Parathyroid adenoma (tissue), 2 donors: ENCODE measurements at regions not wholly inside any gene's neighbourhood (a gene's known extent, or its start where the extent isn't known, plus 50 kb on each side); places are given as distances from the start of the nearest gene placed in this dataset.
A peak's percentile ranks its signal among the peaks of the same experiment; 100 is the strongest.

Experiments used
- H2AFZ ChIP-seq: fragments of 300-600 bp; sonication (generic); one replicate; pipeline ENCODE4 v1.7.0; 2017; ENCODE audit warnings: antibody characterized with exemption, mild to moderate bottlenecking
- H3K27ac ChIP-seq: fragments of 300-600 bp; sonication (generic); one replicate; pipeline ENCODE4 v1.7.0; 2017
- H3K27me3 ChIP-seq: fragments of 300-600 bp; sonication (generic); one replicate; pipeline ENCODE4 v1.7.0; 2017; ENCODE audit warnings: low read length; ENCODE audit not compliant: control insufficient read depth, insufficient read depth
- H3K36me3 ChIP-seq: fragments of 300-600 bp; sonication (generic); one replicate; pipeline ENCODE4 v1.7.0; 2017; ENCODE audit warnings: low read length; ENCODE audit not compliant: control insufficient read depth, insufficient read depth
- H3K4me1 ChIP-seq: fragments of 300-600 bp; sonication (generic); one replicate; pipeline ENCODE4 v1.7.0; 2017; ENCODE audit warnings: control low read depth
- H3K4me2 ChIP-seq: fragments of 300-600 bp; sonication (generic); one replicate; pipeline ENCODE4 v1.7.0; 2017; ENCODE audit warnings: low read length
- H3K4me3 ChIP-seq: fragments of 300-600 bp; sonication (generic); one replicate; pipeline ENCODE4 v1.7.0; 2017; ENCODE audit warnings: low read depth, low read length
- H3K79me2 ChIP-seq: fragments of 300-600 bp; sonication (generic); one replicate; pipeline ENCODE4 v1.7.0; 2017; ENCODE audit warnings: control low read depth
- H3K9ac ChIP-seq: fragments of 300-600 bp; sonication (generic); one replicate; pipeline ENCODE4 v1.7.0; 2017; ENCODE audit warnings: mild to moderate bottlenecking
- H3K9me3 ChIP-seq: fragments of 300-600 bp; sonication (generic); one replicate; pipeline ENCODE4 v1.7.0; 2017; ENCODE audit warnings: low read length; ENCODE audit not compliant: control insufficient read depth
- TF ChIP-seq, protein P1 (sequence below): fragments of 300-600 bp; sonication (generic); IDR thresholded peaks from one replicate; pipeline ENCODE4 v1.7.0; 2017; ENCODE audit warnings: antibody characterized with exemption, mild to moderate bottlenecking
- donor health status: primary hyperparathyroidism.

DNA sequence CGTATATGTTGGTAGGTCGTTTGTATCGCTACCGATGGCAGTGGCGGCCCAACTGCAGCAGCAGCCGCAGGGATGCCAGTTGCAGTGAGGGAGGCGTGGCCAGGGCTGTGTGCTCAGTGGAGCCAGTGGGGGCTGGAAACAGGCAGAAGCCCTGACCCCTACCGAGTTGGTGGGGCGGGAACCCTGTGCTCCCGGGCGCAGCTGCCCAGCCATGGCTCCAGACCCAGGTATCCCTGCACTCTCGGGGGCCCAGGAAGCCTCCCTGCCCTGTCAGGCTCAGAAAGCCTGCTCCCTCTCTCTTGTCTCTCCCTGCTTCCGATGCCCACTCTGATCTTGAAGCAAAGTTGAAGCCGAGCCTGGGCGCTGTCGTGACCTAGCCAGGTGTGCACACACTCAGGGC lies 78.6 kb upstream of the ITGB1 start:
- Histone ChIP-seq H3K4me3 (no peak overlapping the region), H3K4me2 (no peak overlapping the region), H3K4me1 (no peaks in the 10 kb centered on the region), H3K27ac (no peak overlapping the region), H3K36me3 (no peaks in the 10 kb centered on the region), H3K9ac (no peak overlapping the region), H3K27me3 (no peaks in the 10 kb centered on the region), H3K79me2 (no peaks in the 10 kb centered on the region), H3K9me3 (no peaks in the 10 kb centered on the region), H2AFZ (no peak overlapping the region)
- TF ChIP-seq, protein P1, sequence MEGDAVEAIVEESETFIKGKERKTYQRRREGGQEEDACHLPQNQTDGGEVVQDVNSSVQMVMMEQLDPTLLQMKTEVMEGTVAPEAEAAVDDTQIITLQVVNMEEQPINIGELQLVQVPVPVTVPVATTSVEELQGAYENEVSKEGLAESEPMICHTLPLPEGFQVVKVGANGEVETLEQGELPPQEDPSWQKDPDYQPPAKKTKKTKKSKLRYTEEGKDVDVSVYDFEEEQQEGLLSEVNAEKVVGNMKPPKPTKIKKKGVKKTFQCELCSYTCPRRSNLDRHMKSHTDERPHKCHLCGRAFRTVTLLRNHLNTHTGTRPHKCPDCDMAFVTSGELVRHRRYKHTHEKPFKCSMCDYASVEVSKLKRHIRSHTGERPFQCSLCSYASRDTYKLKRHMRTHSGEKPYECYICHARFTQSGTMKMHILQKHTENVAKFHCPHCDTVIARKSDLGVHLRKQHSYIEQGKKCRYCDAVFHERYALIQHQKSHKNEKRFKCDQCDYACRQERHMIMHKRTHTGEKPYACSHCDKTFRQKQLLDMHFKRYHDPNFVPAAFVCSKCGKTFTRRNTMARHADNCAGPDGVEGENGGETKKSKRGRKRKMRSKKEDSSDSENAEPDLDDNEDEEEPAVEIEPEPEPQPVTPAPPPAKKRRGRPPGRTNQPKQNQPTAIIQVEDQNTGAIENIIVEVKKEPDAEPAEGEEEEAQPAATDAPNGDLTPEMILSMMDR: no peak

DNA sequence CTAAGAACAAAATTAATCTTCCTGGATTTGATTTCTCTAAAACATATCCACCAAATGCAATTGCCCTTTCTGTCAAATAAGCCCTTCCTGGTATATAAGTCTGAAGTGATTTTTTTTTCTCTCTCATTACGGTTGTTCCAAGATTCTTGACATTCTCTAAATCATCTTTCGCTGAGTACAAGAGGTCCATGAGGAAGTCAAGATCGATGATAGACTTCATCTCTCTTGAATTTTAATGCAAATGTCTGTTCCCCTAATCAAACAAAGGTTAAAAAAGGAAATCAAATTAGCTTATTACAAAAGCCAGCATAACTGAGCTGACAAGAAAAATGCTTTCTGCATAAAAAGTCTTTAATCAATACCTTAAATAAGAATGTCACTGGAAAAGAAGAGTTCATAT lies 77.4 kb upstream of the ITGB1 start:
- H3K4me1 ChIP-seq: no peaks in the 10 kb centered on the region
- H3K27me3 ChIP-seq: no peaks in the 10 kb centered on the region
- H3K9ac ChIP-seq: no peak overlapping the region
- no peaks in the 10 kb centered on the region for H3K36me3 ChIP-seq
- no peak overlapping the region for H3K4me2 ChIP-seq
- no peak overlapping the region for H2AFZ ChIP-seq
- no peaks in the 10 kb centered on the region for H3K79me2 ChIP-seq
- no peak overlapping the region for H3K4me3 ChIP-seq
- H3K9me3 ChIP-seq: no peaks in the 10 kb centered on the region
- no peak overlapping the region for H3K27ac ChIP-seq
- TF ChIP-seq, protein P1: no peak

DNA sequence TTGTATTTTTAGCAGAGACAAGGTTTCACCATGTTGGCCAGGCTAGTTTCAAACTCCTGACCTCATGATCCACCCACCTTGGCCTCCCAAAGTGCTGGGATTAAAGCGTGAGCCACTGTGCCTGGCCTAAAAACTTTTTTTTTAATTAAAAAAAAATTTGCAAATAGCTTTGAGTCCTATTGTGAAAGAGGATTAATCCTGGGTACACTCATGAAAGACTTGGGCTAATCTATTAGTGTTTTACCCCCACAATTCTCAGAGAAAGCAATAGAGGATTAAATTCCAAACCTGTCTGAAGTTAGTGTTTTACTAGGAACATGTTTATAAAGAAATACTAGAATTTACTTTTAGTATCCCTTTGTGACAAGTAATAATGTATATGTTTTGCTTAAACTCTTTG lies 76.9 kb upstream of the ITGB1 start:
- TF ChIP-seq, protein P1: no peak
- Histone ChIP-seq H3K27me3 (no peaks in the 10 kb centered on the region), H3K4me2 (no peak overlapping the region), H3K9me3 (no peaks in the 10 kb centered on the region), H3K9ac (no peak overlapping the region), H3K4me3 (no peak overlapping the region), H3K27ac (no peak overlapping the region), H3K4me1 (no peaks in the 10 kb centered on the region), H2AFZ (no peak overlapping the region), H3K79me2 (no peaks in the 10 kb centered on the region), H3K36me3 (no peaks in the 10 kb centered on the region)

DNA sequence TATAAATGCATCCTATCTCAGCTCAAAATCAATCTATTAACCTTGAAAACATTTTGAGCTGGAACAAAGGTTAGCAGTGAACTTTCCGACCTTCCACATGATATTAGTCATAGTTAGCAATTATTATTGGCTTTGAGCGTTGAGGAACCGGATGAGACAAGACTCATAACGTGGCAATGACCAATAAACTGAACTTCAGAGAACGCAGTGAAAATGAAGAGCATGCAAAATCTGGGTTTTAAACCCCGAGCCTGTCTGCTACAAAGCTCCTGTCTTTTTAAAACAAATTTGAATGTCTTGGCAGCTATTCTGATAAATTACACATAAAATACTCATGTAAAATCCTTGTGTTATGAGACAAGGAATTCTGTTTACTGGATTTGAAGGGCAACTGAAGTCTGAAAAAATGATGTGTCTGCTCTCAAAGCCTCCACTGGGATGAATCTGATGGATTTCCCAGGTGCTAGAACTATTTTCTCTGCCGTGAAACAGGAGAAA lies 74.7 kb upstream of the ITGB1 start:
- no peaks in the 10 kb centered on the region for H3K4me1 ChIP-seq
- no peak overlapping the region for H3K27ac ChIP-seq
- no peak overlapping the region for H3K4me2 ChIP-seq
- no peak overlapping the region for H3K4me3 ChIP-seq
- TF ChIP-seq, protein P1: no peak
- H2AFZ ChIP-seq: peak overlapping the region; percentile 28
- H3K36me3 ChIP-seq: no peaks in the 10 kb centered on the region
- H3K9me3 ChIP-seq: no peaks in the 10 kb centered on the region
- H3K9ac ChIP-seq: no peak overlapping the region
- no peaks in the 10 kb centered on the region for H3K27me3 ChIP-seq
- H3K79me2 ChIP-seq: no peaks in the 10 kb centered on the region

DNA sequence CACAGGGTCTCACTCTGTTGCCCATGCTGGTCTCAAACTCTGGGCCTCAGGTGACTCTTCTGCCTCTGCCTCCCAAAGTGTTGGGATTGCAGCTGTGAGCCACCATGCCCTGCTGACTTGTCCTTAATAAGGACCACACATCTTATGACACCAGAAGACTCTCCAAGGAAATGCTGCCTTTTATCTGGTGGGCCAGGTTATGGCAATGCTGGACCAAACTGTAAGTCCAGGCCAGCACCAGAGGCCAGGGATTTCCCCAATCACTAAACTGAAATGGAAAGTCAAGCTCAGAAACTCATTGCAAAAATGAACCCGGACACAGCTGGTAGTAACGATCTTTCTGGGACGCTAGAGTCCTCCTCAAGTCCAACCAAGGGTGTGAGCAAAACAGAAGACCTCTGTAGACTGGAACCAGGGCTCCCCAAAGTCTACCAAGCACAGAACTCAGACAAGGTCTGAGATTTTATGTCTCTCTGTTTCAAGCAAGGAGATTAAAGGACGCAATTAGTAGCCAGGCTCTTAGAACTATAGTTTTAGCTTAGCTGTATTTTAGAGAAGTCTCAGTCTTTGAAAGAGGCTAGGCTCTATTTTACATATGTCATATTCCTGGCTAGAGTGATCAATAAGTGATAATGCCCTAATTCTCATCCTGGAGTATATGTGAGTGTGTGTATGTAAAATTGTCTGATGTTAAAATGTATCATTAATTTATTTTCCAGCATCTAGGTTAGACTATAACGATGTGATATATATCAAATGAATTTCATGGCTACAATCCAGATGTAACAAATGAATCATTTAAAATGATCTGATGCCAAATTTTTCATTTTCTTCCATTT lies 74.0 kb upstream of the ITGB1 start:
- Histone ChIP-seq H3K4me3 (no peak overlapping the region), H3K79me2 (no peaks in the 10 kb centered on the region), H3K4me2 (no peak overlapping the region), H3K27me3 (no peaks in the 10 kb centered on the region), H3K27ac (no peak overlapping the region), H3K4me1 (no peaks in the 10 kb centered on the region), H3K9me3 (no peaks in the 10 kb centered on the region), H3K9ac (no peak overlapping the region), H3K36me3 (no peaks in the 10 kb centered on the region), H2AFZ (no peak overlapping the region)
- TF ChIP-seq, protein P1: no peak
